ENCODE measurements at regions not wholly inside any gene's neighbourhood (a gene's known extent, or its start where the extent isn't known, plus 50 kb on each side); places are given as distances from the start of the nearest gene placed in this dataset.
"Not testable (repeated sequence)": the region's sequence is repeated elsewhere in the genome, so short reads cannot be mapped to it uniquely, and the experiment has no call there.

DNA sequence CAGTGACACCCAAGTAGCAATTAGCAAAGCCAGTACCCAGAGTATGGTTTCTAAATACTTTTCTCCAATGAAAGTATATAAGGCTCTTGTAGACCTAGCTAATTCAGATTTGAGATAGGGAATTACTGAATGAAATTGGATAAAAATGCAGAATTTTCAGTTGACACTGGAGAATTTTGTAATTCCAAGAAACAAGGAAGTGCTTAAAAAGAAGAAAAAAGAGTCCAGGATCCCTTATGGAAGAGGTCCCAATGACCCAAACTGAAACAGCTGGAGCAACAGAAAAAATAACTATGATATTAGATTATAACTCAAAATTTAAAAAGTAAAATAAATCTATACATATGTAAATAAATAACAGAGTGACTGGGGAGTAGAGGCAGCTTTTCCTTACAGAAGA lies 335.2 kb downstream of the C3orf38 start:
- Histone ChIP-seq H3K9me3 (ENCODE audit: low read length) (no peaks in the 10 kb centered on the region), H3F3A (ENCODE audit: insufficient read depth, low read length, poor library complexity, severe bottlenecking) (no peaks in the 10 kb centered on the region)
- TF ChIP-seq RAD21 (conservative IDR thresholded peaks at IDR 0.05), result no peak
- TF ChIP-seq EZH2 (IDR thresholded peaks at IDR 0.05; ENCODE audit: borderline replicate concordance, insufficient read depth, low read length, poor library complexity, severe bottlenecking), result no peak
- TF ChIP-seq MXI1 (conservative IDR thresholded peaks at IDR 0.05; ENCODE audit: poor library complexity, severe bottlenecking), result no peak
- no peak for TF ChIP-seq EP300 (conservative IDR thresholded peaks at IDR 0.05; ENCODE audit: poor library complexity, severe bottlenecking)

DNA sequence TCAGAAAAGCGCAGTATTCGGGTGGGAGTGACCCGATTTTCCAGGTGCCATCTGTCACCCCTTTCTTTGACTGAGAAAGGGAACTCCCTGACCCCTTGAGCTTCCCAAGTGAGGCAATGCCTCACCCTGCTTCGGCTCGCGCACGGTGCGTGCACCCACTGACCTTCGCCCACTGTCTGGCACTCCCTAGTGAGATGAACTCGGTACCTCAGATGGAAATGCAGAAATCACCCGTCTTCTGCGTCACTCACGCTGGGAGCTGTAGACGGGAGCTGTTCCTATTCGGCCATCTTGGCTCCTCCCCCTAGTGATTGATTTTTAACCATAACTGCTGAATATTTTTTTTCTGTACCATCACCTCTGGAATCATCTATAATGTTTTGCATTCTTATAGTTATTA lies 359.1 kb downstream of the C3orf38 start:
- not testable (repeated sequence) for H3K79me2 ChIP-seq (replicated peaks; ENCODE audit: insufficient read depth, low read length); H3K4me3 ChIP-seq (ENCODE audit: low read length); H3K36me3 ChIP-seq (ENCODE audit: insufficient read depth, low read length); H3K9ac ChIP-seq (ENCODE audit: low read length); H3K27me3 ChIP-seq (ENCODE audit: insufficient read depth, low read depth, low read length); H3K9me2 ChIP-seq (ENCODE audit: insufficient read depth, low read length); H3F3A ChIP-seq (ENCODE audit: insufficient read depth, low read length, poor library complexity, severe bottlenecking); H3K27ac ChIP-seq (ENCODE audit: low read length); H3K9me3 ChIP-seq (ENCODE audit: low read length); H4K20me1 ChIP-seq (ENCODE audit: insufficient read depth); H2AFZ ChIP-seq (ENCODE audit: low read depth, low read length); H3K4me2 ChIP-seq (ENCODE audit: low read length)

More for the DNA sequence above, 335.2 kb downstream of the C3orf38 start:
- H3K27me3 ChIP-seq (ENCODE audit: insufficient read depth, low read depth, low read length), result no peaks in the 10 kb centered on the region
- no peaks in the 10 kb centered on the region for H4K20me1 ChIP-seq (ENCODE audit: insufficient read depth)
- H3K36me3 ChIP-seq (ENCODE audit: insufficient read depth, low read length), result no peaks in the 10 kb centered on the region
- no peak overlapping the region for H3K4me3 ChIP-seq (ENCODE audit: low read length)
- no peak overlapping the region for H2AFZ ChIP-seq (ENCODE audit: low read depth, low read length)
- no peaks in the 10 kb centered on the region for H3K79me2 ChIP-seq (replicated peaks; ENCODE audit: insufficient read depth, low read length)
- no peak overlapping the region for H3K4me2 ChIP-seq (ENCODE audit: low read length)
- no peaks in the 10 kb centered on the region for H3K9me2 ChIP-seq (ENCODE audit: insufficient read depth, low read length)
- H3K9ac ChIP-seq (ENCODE audit: low read length), result no peak overlapping the region
- no peak overlapping the region for H3K27ac ChIP-seq (ENCODE audit: low read length)

DNA sequence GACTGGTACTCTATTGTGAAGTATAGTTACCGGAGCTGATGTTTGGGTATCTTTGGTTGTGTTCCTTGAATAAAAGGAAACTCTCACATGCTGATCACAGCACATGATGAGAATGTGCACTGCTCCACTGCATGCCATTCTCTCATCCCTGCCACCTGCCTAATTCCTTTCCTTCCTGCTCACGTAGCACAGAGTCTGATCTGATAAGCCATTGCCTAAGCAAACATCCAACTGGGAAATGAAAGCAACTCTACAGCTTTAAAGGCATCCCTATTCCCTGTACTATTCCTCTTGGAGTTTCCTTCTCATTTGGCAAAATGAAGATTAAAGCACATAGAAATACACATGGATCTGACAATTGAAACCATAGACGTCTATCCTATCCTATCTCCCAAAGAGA lies 359.8 kb downstream of the C3orf38 start:
- no peaks in the 10 kb centered on the region for H4K20me1 ChIP-seq (ENCODE audit: insufficient read depth)
- H3F3A ChIP-seq (ENCODE audit: insufficient read depth, low read length, poor library complexity, severe bottlenecking), result no peaks in the 10 kb centered on the region
- H3K27ac ChIP-seq (ENCODE audit: low read length), result no peak overlapping the region
- H2AFZ ChIP-seq (ENCODE audit: low read depth, low read length), result no peak overlapping the region
- no peaks in the 10 kb centered on the region for H3K79me2 ChIP-seq (replicated peaks; ENCODE audit: insufficient read depth, low read length)
- H3K4me3 ChIP-seq (ENCODE audit: low read length), result no peak overlapping the region
- H3K9me2 ChIP-seq (ENCODE audit: insufficient read depth, low read length), result no peaks in the 10 kb centered on the region
- TF ChIP-seq, protein P1, sequence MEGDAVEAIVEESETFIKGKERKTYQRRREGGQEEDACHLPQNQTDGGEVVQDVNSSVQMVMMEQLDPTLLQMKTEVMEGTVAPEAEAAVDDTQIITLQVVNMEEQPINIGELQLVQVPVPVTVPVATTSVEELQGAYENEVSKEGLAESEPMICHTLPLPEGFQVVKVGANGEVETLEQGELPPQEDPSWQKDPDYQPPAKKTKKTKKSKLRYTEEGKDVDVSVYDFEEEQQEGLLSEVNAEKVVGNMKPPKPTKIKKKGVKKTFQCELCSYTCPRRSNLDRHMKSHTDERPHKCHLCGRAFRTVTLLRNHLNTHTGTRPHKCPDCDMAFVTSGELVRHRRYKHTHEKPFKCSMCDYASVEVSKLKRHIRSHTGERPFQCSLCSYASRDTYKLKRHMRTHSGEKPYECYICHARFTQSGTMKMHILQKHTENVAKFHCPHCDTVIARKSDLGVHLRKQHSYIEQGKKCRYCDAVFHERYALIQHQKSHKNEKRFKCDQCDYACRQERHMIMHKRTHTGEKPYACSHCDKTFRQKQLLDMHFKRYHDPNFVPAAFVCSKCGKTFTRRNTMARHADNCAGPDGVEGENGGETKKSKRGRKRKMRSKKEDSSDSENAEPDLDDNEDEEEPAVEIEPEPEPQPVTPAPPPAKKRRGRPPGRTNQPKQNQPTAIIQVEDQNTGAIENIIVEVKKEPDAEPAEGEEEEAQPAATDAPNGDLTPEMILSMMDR (IDR thresholded peaks at IDR 0.05; ENCODE audit: poor library complexity, severe bottlenecking), result no peak
- TF ChIP-seq RAD21 (conservative IDR thresholded peaks at IDR 0.05), result no peak
- no peak for TF ChIP-seq TAF1 (IDR thresholded peaks at IDR 0.05; ENCODE audit: low read depth)
- no peak for TF ChIP-seq SMC3 (conservative IDR thresholded peaks at IDR 0.05; ENCODE audit: poor library complexity)
- no peak for TF ChIP-seq EP300 (conservative IDR thresholded peaks at IDR 0.05; ENCODE audit: poor library complexity, severe bottlenecking)
- TF ChIP-seq EZH2 (IDR thresholded peaks at IDR 0.05; ENCODE audit: borderline replicate concordance, insufficient read depth, low read length, poor library complexity, severe bottlenecking), result no peak
- no peak for TF ChIP-seq MXI1 (conservative IDR thresholded peaks at IDR 0.05; ENCODE audit: poor library complexity, severe bottlenecking)
- no peak for TF ChIP-seq POLR2AphosphoS5 (IDR thresholded peaks at IDR 0.05)
- TF ChIP-seq, protein P2, sequence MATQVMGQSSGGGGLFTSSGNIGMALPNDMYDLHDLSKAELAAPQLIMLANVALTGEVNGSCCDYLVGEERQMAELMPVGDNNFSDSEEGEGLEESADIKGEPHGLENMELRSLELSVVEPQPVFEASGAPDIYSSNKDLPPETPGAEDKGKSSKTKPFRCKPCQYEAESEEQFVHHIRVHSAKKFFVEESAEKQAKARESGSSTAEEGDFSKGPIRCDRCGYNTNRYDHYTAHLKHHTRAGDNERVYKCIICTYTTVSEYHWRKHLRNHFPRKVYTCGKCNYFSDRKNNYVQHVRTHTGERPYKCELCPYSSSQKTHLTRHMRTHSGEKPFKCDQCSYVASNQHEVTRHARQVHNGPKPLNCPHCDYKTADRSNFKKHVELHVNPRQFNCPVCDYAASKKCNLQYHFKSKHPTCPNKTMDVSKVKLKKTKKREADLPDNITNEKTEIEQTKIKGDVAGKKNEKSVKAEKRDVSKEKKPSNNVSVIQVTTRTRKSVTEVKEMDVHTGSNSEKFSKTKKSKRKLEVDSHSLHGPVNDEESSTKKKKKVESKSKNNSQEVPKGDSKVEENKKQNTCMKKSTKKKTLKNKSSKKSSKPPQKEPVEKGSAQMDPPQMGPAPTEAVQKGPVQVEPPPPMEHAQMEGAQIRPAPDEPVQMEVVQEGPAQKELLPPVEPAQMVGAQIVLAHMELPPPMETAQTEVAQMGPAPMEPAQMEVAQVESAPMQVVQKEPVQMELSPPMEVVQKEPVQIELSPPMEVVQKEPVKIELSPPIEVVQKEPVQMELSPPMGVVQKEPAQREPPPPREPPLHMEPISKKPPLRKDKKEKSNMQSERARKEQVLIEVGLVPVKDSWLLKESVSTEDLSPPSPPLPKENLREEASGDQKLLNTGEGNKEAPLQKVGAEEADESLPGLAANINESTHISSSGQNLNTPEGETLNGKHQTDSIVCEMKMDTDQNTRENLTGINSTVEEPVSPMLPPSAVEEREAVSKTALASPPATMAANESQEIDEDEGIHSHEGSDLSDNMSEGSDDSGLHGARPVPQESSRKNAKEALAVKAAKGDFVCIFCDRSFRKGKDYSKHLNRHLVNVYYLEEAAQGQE (IDR thresholded peaks at IDR 0.05; ENCODE audit: borderline replicate concordance), result no peak
- H3K36me3 ChIP-seq (ENCODE audit: insufficient read depth, low read length), result no peaks in the 10 kb centered on the region
- no peak overlapping the region for H3K9ac ChIP-seq (ENCODE audit: low read length)
- H3K4me2 ChIP-seq (ENCODE audit: low read length), result no peak overlapping the region
- no peaks in the 10 kb centered on the region for H3K9me3 ChIP-seq (ENCODE audit: low read length)
- no peaks in the 10 kb centered on the region for H3K27me3 ChIP-seq (ENCODE audit: insufficient read depth, low read depth, low read length)

Data from neural cell (in vitro differentiated cells).